Body of pancreas (tissue), 4 donors: ENCODE measurements at regions not wholly inside any gene's neighbourhood (a gene's known extent, or its start where the extent isn't known, plus 50 kb on each side); places are given as distances from the start of the nearest gene placed in this dataset.

Experiments used
- POLR2A ChIP-seq, 3 donors: fragments of 450-650 bp; IDR thresholded peaks; one replicate each; pipeline ENCODE4 v1.6.1; 2016; ENCODE audit warnings: antibody characterized with exemption in 3 of 3, mild to moderate bottlenecking in 2 of 3
- TF ChIP-seq, protein P1 (sequence below), 7 experiments: fragments of 450-650 bp in 4 of 7; fragments of 200-600 bp in 3 of 7; sonication (generic) in 3 of 7; IDR thresholded peaks; one replicate each; pipeline ENCODE4 v1.5.1; 2016 to 2019; ENCODE audit warnings: antibody characterized with exemption in 7 of 7

DNA sequence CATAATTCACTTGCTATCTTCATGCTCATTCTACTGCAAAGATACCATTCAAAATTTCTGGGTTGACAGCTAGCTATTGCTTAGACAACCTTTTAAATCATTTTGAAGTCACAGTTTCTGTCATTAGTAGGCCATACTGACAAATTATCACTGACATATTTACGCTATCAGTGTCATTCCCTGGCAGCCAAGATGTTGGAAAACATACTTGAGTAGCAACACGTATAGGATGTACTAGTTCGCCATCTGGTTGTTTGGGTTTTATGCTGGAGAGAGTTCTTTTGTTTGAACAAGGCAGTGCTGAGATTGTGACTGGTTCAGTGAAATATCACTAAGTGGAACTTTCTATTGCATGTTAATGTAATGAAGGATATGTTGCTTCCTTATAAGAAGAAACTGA is 621.9 kb downstream of the DTWD2 start:
- TF ChIP-seq, protein P1, sequence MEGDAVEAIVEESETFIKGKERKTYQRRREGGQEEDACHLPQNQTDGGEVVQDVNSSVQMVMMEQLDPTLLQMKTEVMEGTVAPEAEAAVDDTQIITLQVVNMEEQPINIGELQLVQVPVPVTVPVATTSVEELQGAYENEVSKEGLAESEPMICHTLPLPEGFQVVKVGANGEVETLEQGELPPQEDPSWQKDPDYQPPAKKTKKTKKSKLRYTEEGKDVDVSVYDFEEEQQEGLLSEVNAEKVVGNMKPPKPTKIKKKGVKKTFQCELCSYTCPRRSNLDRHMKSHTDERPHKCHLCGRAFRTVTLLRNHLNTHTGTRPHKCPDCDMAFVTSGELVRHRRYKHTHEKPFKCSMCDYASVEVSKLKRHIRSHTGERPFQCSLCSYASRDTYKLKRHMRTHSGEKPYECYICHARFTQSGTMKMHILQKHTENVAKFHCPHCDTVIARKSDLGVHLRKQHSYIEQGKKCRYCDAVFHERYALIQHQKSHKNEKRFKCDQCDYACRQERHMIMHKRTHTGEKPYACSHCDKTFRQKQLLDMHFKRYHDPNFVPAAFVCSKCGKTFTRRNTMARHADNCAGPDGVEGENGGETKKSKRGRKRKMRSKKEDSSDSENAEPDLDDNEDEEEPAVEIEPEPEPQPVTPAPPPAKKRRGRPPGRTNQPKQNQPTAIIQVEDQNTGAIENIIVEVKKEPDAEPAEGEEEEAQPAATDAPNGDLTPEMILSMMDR (IDR thresholded peaks at IDR 0.05): no peak
- TF ChIP-seq POLR2A (IDR thresholded peaks at IDR 0.05): no peak
